ENCODE measurements at regions not wholly inside any gene's neighbourhood (a gene's known extent, or its start where the extent isn't known, plus 50 kb on each side); places are given as distances from the start of the nearest gene placed in this dataset.

DNA sequence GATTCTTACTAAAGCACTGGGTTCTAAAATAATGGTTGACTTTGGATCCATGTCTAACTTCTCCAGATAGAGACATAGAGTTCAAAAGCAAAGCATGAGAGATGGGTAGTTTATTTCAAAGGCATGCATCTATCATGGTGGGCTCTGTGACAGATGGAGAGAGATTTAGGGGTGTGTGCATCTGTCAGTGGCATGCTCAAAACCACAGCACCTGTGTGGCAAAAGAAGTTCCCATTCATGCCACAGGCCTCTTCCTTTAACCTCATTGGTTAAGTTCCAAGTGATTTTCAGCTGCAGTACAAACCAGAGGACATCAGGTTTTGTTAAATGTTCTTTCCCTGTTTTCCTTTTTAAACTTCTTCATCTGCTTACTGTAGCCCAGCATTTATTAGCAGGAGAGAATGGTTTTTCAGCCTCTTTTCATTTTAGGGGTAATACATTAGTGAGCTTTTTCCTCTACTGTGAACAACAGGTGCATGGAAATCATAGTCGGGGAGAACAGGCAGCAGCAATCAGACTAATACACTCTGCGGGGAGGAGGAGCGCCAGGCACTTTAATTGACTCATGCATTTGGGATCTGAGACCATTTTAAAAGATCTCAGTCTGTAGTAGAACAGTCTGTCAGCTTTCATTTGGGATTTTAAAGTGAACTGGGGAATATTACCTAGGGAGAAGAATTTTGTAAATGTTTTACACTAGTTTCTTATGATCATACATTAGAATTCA, 52.4 kb upstream of the UPP2 start:
- no peak for DNase-seq

DNA sequence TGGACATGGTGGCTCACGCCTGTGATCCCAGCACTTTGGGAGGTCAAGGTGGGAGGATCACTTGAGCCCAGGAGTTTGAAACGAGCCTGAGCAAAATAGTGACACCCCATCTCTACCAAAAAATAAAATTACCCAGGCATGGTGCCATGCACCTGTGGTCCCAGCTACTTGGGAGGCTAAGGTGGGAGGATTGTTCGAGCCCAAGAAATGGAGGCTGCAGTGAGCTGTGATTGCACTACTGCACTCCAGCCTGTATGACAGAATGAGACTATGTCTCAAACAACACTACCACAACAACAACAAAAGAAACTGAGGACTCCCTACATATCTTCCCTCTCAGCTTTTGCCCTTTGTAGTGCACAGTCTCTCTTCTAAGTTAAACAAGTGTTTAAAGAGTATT, 53.3 kb upstream of the UPP2 start:
- DNase-seq, result no peak

DNA sequence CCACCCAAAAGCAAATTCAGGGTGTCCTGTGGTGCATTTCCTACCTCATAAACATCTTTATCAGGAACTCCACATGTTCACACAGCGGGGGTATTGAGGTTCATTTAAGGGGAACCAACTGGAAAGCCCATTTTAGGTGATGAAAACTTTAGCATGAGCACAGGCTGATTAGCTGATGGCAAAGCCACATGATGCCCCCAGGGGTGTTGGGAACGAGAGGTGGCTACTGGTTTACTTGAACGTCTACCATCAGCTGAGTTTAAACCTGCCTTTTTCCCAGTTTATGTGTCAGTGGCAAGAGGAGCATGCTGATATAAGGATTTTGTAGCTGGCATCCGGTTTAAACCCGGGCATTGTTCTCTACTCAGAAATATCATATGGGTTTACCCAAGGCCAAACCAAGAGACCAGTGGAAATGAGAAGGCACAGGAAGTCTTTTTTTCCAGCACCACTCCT, 54.5 kb upstream of the UPP2 start:
- DNase-seq, result no peak

DNA sequence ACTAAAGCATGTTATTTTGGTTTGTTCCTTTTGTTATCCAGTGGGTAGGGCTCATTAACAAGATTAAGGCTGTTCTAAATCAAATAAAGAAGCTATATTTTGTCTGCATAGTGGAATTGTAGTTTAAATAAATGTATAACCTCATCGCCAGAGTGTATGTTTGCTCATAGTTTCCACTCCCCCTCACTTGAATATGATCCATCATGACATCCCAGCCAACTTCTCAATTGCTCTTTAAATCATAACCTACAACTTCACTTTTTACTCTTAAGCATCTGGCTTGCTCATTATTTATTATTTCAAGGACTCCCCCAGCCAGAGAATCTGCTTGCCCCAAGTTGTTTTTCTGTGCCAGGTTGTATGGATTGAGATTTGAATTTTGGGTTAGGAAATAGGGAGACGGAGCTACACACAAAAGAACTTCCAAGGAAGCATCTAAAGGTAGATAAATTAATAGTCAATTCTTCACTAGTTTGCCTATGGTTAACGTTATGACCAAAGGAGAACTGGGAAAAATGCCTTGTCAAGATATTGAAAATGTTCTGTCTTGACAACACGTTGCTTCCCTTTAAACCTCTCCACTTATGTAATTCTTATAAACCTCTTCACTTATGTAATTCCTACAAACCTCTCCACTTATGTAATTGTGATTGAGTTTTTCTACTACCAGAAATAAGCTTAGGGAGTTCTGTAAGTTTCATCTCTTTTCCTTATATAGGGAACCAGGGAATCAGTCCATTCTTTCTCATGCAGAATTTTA, 55.4 kb upstream of the UPP2 start:
- DNase-seq, result no peak

DNA sequence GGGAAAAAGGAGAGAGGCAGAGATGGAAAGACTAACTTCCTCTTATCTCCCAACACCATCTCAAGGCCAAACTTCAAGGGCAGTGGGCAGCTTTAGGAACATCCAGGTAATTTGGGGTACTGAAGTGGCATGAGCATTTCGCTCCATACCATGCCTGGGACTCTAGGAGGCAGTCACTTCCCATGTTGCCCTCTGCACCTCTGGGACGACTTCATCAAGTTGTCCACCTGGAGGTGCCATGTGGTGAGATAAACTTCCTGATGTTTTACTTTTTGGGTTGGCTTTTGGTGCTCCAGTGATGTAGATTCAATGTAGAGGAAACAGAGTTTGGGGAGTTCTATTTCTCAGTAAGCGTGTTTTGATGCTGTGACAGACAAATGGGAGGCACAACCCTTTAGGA, 56.3 kb upstream of the UPP2 start:
- DNase-seq, result no peak

DNA sequence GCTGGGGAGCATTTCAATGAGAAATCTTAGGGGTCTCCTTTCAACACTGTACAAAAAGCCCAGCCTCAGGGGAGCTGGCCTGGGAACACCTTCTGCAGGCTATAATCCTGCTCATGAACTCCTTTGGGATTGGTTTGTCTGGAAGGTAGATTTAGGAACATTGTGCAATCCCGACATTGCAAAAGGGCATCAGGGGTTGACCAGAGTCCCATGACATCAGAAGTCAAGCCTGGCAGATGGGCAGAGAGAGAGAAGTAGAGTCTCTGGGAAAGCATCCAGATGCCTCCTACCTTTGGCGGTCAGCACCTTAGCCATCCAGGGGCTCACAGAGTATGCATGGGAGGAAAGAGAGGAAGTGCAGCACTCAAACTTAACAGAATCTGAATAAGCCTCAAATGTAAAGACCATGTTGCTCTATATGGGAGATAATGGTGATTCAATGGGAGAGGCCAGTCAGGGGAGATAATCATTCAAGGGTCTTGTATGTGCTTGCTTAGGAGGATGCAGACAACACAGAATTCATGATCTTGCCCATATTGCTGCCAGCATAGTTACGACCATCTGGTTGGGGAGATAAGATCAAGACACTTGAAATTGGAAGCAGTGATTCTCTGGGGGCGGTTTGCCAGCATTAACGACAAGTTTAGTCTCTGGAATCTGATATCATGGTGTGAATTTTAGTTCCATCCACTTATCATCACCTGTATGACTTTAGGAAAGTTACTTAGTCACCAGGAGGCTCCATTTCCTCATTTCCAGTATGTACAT, 58.3 kb upstream of the UPP2 start:
- DNase-seq, result no peak

DNA sequence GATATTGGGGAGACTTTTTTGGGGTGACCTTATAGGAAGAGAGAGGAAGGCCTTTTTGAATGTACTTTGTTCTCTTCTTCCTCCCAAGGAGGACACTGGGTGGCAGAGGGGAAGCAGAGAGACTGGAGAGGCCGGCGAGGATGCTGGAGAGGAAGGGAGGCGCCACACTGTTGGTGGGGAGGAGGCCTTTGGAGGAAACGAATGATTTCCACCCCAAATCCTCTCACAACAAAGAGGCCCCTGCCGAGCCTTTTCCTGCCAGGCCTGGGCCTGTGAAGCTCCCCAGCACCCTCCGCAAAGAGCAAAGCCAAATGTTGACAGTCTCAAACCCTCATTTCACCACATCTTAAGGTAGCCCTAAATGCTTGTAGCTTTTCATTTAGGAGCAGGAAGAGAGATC, 59.0 kb upstream of the UPP2 start:
- DNase-seq, result no peak

DNA sequence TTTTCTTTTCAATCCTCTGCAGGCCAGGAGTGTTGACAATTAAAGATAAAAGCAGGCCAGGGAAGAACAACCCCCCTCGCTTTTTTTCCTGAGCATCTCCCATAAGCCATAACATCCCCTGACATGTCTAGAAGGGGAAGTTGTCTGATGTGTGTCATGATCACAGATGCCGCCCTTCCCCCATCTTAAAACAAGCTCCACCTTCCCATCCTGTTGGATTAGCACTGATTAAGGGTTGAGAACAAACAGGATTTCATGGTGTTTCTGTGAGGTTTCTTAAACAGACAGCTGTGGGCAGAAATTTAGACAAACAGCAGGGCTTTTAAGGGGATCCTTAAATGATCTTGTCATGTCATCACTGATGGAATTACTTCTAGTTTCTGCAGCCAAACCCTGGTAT, 59.4 kb upstream of the UPP2 start:
- no peak for DNase-seq

DNA sequence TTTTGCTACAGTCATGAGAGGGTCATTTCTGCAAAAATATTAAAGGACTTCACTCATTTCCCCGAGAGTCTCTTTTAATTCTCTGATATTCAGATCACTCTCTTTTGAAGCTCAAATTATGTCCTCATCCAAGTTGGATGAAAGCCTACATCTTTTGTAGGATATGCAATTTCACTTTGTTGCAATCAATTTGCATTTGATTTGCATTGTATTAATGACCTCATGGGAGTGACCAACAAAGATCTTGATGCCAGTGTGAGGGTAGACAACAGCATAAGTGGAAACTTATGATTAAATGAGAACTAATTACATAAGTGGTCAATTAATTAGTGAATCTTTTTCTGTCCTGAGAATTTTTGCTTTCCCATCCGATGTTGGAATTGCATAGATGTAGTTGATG, 60.3 kb upstream of the UPP2 start:
- no peak for DNase-seq

DNA sequence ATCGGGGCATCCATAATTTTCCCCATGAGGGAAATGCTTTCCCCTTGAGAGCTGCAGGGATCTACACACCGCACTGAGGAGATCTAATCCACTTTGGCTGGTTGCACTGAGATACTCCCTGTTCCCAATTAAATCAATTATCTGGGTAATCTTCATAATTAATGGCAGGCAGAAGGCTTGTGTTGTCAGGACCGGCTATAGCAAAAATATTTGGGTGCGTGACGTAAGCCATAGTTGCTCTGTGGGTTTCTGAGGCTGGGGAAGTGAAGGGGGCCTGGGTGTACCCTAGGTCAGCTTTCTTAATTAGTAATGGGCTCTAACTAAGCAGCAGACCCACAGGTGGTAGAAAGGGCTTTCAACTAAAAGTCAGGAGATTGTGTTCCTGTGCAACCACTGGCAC, 62.8 kb upstream of the UPP2 start:
- DNase-seq, result no peak

DNA sequence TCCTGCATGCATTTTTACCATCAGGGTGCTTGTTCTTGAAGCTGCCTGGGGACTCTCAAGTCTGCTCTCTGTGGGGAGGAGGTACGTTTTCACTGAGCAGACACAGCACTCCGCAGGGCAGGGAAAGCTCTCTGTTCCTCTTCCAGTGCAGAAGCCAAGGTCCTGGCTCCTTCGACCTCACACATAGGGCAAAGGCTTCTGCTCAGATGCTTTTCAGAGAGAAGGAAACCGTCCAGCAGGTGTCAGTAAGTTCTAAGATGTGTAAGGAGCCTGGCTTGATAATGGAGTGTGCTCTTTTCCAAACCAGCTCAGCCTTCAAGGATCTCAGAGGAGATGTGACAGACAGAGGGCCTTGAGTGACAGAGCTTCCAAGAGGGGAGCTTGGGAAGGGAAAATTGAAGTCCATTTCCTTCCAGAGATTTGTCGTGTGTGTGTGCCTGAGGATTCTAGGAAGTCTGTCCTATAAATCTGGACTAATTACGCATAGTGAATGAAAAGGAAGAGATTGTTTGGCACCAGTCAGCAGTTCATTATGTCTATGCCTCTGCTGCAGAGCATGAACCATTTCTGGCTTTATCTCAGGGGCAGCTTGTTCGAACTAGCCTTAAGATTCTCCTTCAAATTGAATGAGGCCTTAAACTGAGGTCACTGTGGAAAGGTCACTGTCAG, 67.3 kb upstream of the UPP2 start:
- DNase-seq, result peak; percentile 40

DNA sequence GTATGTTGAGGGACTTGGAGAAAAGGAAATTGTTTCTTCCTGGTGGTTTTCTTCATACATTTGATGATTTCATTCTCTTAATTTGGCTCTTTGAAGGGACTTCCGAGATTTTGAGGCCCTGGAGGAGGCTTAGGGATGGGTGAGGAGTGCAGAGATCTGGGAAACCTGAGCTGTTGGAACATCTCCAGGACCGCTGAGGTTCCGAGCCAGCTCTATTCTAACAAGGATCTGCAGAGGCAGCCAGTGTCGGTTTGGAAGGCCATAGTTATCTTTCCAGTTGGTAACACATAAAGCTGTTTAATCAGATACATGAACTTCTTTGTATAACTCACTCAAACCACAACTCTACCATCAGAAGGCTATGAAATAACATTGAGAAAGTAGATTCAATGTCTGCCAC, 70.3 kb upstream of the UPP2 start:
- no peak for DNase-seq

DNA sequence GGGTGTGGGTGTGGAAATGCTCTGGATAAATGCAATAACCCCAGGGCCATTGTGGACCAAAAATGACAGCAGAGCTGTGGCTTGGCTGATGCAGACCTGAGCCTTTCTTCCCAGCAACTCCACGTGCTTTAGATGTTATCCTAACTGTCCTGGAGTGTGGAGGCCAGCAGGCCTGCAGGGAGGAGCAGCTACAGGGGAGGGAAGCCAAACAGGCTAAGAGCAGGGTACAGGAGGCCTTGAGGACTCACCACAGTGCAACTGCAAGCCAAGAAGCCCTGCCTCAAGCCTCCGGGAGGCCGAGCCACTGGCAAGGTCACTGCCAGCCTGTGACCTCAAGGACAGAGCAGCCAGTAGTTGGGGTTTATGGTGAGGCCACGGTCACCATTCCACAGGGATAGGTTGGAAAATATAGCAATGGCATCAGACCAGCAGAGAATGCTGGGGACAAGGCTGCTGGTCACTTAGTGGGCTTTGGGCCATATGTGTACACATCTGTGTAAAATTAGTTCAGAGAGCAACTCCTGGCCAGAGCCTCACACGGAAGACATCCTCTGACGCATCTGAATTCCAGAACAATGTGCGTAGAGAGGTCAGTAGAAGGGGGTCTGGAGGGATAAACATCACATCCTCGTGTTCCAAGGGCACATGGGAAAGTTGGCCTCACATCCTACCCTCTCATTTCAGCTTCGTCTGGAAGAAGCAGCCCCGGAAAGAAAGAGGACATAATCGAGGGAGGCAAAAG, 76.2 kb upstream of the UPP2 start:
- DNase-seq, result no peak

DNA sequence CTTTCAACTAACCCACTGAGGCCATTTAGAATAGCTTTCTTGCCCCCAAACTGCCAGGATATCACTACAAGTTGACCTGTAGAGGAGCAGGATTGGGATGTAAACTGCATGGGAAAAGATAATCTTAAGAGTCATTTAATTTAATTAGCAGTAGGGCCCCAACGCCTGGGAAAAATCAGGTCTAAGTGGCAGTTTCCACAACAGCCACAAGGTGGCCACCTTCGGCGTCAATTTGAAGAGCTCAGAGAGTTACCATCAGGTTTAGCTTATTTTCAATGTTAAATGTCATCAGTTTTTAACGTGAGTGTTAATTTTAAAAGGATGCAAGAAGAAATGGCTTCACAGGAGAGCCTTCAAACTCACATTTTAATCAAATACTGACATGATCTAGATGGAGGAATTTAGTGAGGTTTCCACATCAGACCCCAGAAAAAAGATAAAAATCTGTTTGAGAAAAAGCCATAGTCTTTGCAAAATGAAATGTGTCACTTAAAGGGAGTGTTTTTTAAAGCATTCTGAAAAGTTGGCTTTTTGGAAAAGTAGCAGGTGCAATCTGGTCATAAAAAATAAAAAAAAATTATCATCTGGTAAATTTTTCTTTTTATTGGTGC, 77.3 kb upstream of the UPP2 start:
- DNase-seq, result peak; percentile 12

DNA sequence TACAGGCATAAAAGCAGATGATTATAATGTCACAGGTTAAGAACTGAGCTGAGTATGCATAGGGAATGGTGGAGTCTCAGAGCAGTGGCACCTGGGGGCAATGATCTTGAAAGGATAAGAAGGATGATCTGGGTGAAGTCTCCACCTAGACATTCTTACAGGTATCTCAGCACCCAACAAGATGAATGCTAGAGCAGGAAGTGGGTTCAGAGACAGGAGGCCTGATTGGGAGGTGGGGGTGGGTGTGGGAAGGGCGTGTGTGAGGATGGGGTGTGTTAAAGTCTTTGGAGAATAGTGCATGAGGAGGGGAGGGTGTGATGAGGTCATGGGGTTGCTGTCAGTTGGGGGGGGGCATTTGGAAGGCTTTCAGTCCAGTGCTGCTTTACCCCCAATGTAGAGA, 78.8 kb upstream of the UPP2 start:
- DNase-seq, result no peak

DNA sequence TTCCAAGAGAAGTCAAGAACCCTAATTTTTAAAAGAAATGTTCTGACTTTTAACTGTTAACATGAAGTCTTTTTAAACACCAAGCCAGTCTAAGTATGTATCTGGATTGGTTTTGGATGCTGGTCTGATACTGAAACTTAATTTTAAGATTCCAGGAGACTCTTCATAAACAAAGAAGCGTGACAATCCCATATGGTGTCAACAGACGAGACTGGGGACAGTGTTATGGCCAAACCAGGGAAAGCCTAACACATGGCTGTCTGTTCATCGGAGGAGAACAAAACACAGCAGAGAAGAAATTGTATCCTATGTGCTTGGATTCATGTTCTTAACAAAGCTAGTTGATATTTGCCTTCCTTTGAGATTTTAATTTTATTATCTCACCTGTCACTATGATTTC, 80.5 kb upstream of the UPP2 start:
- DNase-seq, result no peak

DNA sequence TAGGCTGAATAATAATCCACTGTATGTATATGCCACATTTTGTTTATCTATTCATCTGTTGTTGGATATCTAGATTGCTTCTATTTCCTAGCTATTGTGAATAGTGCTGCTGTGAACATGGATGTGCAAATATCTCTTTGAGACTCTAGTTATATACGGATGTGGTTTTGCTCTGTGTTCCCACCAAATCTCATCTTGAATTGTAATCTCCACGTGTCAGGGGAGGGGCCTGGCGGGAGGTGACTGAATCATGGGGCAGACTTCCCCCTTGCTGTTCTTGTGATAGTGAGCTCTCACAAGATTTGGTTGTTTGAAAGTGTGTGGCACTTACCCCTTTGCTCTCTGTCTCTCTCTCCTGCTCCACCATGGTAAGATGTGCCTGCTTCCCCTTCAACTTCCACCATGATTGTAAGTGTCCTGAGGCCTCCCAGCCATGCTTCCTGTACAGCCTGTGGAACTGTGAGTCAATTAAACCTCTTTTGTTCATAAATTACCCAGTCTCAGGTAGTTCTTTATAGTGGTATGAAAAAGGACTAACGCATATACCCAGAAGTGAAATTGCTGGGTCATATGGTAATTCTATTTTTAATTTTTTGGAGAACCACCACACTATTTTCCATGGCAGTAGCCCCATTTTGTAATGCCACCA, 86.1 kb upstream of the UPP2 start:
- no peak for DNase-seq

DNA sequence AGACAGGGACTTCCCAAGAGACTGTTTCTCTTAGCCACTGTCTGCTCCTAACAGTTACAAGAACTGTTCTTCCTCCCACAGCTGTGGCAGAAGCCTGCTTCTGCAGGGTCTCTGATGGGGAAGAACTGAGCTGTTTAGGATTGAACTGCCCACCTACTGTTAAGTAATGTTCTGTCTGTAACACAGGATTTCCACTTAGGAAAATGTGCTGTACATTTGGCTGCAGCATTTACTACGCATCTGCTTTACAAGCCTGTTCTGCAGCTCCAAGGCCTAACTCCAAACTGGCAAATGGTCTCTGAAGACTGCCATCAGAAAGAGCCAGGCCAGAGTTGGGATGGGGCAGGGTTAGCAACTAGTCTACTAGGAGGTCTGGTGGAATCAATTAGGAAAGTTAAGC, 87.8 kb upstream of the UPP2 start:
- DNase-seq, result no peak

DNA sequence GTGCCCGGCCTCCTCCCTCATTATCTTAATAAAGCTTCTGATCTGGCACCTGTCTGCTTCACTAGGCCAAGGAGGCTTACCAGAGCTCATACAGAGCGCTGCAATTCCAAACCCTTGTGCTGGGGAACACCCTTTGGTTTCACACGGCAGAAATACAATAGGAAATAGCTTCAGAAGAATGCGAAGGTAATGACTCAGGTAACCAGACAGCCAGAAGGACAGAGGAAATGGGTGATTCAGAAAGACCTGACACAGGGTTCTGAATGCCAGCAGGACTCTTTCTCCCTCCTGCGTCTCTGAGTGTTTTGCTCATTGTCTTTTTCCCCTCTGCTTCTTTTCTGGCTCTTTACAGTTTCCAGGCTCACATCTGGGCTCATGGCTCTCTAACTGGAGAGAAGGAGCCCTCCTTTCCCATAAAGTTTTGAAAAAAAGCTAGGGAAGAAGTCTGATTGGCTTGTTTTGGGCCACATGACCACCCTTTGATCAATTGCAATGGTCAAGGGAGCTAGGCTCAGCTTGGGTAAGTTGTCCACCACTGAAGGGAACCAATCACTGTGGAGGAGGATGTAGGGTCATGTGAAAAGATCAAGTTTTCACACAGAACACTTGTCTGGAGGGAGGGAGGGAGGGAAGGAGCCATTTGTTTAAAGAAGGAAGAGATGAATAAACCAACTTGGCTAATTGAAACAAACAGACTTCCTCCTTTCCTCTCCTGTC, 90.5 kb upstream of the UPP2 start:
- DNase-seq, result no peak

DNA sequence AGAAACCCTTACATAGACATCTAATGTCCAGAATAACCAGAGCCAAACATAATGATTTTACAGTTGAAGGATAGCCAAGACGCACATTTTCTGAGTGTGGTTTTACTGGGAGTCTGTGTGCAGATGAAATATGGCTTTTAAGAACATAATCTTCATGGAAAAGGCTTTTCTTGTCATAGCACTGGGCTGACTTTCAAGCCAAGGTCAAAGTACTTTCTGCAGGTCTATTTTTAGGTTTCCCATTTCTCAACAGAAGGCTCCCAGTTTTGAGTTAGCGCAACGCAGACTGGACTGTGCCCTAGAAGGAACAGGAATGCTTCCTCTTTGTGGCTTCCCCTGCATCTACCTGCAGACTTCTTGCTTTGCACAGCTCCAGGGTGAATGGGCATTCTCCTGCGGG, 92.3 kb upstream of the UPP2 start:
- DNase-seq, result no peak
